GM19351 (cell line): ENCODE measurements at regions not wholly inside any gene's neighbourhood (a gene's known extent, or its start where the extent isn't known, plus 50 kb on each side); places are given as distances from the start of the nearest gene placed in this dataset.

Experiments used
- ATAC-seq: cut with Tn5 transposase; IDR thresholded peaks from one replicate; pipeline ENCODE4 v1.9.1; 2021; ENCODE audit warnings: mild to moderate bottlenecking, moderate library complexity; ENCODE audit not compliant: unreplicated experiment

DNA sequence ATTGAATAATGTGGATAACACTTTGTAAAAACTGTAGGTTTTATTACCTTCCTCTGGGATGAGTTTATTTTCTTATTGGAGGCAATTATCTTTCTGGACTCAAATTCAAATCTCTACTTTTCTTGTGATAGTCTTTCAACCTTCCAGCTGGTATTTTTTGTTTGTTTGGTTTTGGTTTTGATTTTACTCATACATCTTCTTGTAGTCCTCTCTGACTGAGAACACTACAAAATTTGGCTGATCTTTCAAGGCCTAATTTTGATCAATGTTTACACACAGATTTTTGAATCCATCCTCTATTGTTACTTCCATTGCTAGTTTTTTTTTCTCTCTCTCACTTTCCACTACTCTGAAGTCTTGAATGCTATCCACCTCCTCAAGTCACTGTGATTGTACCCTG, 303.8 kb upstream of the NECTIN3 start:
- ATAC-seq: peak; percentile 84

DNA sequence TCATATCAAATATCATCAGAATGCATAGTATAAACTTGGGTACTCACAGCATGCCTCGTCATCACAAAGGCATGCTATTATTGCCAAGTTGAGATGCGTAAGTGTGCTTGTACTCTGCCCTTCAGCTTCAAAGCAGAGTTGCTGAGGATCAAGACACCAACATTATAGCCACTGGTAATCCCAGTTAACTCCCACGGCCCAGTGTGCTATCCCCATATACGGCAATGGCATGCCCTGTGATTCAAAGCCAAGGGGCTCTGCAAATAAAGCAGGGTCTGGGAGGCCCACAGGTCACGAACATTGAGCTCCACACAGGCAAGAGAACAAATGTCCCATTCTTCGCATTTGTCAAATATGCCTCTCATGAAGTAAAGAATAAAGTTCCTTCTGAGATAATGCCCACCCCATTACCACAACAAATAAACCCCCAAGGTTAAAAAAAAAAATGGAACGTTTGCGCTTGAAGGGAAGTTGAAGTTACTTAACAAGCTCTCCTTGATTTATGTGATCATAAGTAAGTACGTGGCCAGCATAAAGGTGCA, 298.1 kb upstream of the NECTIN3 start:
- ATAC-seq: no peak

DNA sequence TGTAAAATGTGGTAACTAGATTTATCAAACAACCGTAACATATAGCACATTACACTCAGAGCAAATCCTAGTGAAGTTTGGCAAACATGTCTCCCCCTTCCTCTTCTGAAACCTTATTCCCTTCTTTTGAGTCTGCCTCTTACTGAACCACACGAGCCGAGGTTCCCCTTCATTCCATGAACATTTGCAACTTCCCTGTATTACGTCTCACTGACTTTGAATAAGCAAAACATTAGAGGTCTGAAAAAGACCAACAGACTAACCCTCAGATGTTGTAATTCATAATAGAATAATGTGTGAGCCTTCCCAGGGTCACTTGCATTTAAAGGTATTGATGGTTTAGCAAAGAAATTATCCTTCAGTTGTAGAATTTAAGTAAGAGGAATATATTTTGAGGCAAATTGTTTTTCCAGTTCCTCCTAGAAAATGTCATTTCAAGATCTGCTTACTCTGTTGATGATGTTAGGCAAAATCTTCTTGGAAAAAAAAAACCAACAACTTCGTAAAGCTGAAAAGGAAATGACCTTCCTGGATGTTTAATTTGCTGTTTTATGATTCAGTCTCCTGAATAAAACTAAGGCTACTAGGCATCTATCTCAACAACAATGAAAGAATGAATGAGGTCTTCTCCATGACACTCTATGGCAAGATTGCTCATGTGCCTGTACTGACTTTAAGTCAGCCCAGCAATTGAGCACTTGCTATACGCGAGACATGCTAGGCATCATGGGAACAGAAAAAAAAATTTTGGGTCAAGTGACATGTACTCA, 296.9 kb upstream of the NECTIN3 start:
- ATAC-seq: no peak

DNA sequence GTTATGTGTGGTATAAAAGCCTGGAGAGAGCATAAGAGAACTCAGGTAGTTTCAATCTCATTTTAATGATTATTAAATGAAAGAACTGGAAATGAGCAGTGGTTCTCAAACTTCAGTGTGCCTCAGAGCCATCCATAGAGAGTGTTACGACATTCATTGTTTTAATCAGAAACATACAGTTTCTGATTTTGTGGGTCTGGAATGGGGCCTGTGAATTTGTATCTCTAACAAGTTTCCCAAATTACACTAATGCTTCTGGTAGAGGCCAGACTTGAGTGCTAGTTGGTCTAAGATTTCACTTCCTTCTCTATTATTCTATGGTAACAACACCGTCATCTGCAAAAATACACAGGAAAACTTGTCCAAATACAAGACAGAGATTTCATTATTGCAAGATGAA, 292.0 kb upstream of the NECTIN3 start:
- no peak for ATAC-seq

DNA sequence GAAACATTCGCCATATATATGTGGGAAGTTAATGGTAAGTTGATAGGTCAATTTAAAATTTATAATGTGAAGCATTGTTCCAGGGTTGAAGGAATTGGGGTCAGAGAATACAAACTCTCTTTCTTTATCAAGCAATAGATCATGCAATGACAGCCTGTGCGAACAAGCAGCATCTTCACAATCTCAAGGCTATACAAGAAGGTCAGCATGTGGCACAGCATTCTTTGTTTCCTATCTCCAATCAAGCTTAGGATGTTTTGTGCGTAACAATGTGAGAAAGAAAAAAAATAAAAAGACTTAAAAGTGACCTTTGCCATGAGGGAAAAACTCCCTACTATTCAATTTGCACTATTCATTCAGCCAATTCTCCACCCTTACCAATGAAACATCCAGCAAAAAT, 288.1 kb upstream of the NECTIN3 start:
- no peak for ATAC-seq

DNA sequence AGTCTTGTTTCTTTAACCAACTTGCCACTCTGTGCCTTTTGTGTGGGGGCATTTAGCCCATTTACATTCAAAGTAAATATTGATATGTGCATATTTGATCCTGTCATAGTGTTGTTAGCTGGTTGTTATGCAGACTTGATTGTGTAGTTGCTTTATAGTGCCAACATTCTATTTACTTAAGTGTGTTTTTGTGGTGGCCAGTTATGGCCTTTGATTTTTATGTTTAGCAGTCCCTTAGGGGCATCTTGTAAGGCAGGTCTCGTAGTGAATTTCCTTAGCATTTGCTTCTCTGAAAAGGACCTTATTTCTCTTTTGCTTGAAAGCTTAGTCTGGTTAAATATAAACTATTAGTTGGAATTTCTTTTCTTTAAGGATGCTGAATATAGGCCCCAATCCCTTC, 282.8 kb upstream of the NECTIN3 start:
- ATAC-seq: no peak

DNA sequence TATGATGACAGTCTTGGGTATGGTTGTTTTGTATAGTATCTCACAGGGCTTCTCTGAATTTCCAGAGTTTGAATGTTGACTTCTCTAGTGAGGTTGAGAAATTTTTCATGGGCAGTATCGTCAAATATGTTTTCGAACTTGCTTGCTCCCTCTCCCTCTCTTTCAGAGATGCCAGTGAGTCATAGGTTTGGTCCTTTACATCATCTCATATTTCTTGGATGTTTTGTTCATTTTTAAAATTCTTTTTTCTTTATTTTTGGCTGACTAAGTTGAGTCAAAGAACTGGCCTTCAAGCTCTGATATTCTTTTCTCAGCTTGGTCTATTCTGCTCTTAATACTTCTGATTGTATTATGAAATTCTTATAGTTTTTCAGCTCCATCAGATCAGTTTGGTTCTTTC, 282.3 kb upstream of the NECTIN3 start:
- ATAC-seq: no peak

- no peak for ATAC-seq
These were observed 281.0 kb upstream of the NECTIN3 start for GRCh38 chr3:110790631-110791030.

DNA sequence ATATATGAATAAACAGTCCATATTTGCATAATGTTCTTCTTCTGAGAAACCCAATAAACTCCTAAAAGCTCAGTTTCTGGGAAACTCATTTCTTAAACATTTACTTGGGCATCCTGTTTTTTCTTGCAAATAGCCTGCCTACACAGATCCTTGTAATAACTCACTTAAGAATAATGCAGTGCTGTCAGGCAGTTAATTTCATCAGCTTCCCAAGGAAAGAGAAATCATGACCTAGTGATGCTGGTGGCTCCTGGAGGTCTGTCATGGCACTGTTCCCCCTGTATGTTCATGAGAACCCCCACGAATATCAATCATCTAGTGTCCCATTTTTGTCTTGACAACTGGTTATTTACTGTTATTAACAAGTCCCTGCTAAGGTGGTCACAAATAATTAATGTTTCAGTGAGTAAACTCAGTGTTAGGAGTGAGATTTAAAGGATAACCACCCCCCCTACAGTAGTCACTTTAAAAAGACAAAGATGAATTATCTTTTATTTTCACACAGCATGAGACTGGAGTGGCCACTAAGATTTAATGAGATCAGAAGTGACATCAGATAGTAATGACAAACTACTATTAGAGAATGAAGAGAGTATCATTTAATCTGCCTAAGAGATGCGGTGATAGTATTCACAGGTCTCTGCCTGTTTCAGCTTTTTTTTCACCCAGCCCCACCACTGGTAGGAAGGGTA, 279.5 kb upstream of the NECTIN3 start:
- ATAC-seq: no peak

DNA sequence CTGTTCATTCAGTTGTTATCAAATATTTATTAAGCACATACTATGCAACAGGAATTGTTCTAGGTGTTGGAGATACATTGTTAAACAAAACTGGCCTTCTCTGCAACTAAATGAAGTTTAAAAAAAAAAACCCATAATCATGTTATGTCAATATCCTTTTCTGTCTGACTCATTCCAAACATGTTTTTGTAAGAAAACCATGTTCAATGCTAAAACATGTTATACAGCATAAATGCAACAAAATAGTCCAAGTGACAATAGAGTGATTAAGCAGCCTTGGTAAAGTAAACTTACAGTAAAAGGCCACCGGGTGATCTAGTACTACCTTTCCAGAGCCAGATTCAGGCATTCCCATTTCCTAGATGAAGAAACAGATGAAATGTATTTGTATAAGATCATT, 278.0 kb upstream of the NECTIN3 start:
- no peak for ATAC-seq

GRCh38 chr3:110795163-110795562, 276.5 kb upstream of the NECTIN3 start:
- ATAC-seq: no peak

GRCh38 chr3:110799271-110799670, 272.3 kb upstream of the NECTIN3 start:
- ATAC-seq: no peak

DNA sequence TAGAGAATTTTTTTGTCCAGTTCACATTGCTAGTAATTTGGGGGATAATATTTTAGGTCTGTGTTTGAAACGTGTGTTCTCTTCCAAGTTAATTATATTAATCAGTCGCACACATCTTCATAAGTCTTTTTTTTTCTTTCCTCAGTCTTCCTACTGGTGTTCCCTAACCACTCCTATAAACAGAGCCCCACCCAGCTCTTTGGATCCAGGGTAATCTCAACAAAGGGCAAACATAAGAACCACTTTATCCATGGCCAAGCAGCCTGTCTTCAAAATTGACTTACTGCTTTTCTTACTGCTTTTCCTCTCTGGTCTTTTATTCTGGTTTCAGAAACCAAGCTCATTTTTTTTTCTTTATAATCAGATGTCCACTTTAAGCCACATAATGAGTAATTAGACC, 266.8 kb upstream of the NECTIN3 start:
- ATAC-seq: no peak

DNA sequence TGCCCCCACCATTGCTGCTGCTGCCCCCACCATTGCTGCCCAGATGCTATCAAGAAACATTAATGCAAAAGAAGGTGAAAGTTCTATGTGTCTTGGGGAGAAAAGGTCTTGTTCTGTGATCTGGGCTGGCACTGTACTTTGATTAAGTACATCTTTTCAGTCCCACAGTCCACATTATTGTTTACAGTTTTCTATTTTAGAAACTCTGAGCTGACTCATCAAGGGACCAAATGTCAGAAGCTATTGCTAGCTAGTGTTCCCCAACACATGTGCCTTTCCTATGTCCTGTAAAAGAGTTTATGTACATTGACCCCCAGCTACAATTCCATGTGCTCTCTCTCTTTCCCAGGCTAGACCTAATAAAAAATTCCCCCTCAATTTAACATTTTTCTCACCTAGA, 264.7 kb upstream of the NECTIN3 start:
- ATAC-seq: no peak

- no peak for ATAC-seq
These were observed 263.0 kb upstream of the NECTIN3 start for GRCh38 chr3:110808630-110809029.

- no peak for ATAC-seq
These were observed 261.3 kb upstream of the NECTIN3 start for GRCh38 chr3:110810356-110810755.

- no peak for ATAC-seq
These were observed 260.6 kb upstream of the NECTIN3 start for GRCh38 chr3:110811050-110811449.

- no peak for ATAC-seq
These were observed 258.1 kb upstream of the NECTIN3 start for GRCh38 chr3:110813541-110813940.

GRCh38 chr3:110814170-110815007, 257.2 kb upstream of the NECTIN3 start:
- peak; percentile 85 for ATAC-seq

DNA sequence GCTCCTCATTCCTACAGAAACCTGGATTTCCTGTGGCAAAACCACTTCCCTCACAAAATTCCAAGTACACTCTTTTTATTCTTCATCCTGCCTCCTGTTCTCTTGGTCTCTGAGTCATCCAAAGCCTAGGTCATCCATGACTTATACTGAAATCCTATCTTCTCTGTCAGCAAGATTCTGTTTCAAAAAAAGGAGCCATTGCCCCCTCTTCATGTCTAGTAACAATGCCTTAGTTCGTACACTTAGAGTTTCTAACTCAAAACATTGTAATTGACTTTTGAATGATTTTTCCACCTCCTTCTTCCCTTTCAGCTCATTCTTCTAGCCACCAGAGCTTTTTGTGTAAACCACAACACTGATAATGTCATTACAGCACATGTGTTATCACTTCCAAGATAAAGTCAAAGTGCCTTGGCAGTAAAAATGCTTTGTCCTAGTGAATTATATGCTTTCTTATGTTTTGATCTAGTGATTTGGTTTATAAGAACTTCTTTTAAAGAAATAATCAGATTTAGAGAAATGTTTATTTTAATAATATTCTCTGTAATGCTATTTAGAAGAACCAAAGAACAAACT, 256.5 kb upstream of the NECTIN3 start:
- no peak for ATAC-seq

GRCh38 chr3:110816008-110816407, 255.6 kb upstream of the NECTIN3 start:
- no peak for ATAC-seq
